ENCODE measurements at regions not wholly inside any gene's neighbourhood (a gene's known extent, or its start where the extent isn't known, plus 50 kb on each side); places are given as distances from the start of the nearest gene placed in this dataset.

GRCh38 chr6:55667341-55667740 lies 88.3 kb upstream of the HMGCLL1 start:
- no peak for TF ChIP-seq EP300 (IDR thresholded peaks at IDR 0.05)
- no peak for TF ChIP-seq CTCF (IDR thresholded peaks at IDR 0.05)

Data from suprapubic skin (tissue), 3 donors.